ENCODE measurements at regions not wholly inside any gene's neighbourhood (a gene's known extent, or its start where the extent isn't known, plus 50 kb on each side); places are given as distances from the start of the nearest gene placed in this dataset.

GRCh38 chr11:115700981-115701875 is 197.0 kb upstream of the CADM1 start:
- TF ChIP-seq ZBTB33 (IDR thresholded peaks at IDR 0.05; ENCODE audit: borderline replicate concordance, low read depth) (no peak), CTCF (IDR thresholded peaks at IDR 0.05) (no peak), TCF12 (IDR thresholded peaks at IDR 0.05) (no peak), SIN3A (IDR thresholded peaks at IDR 0.05; ENCODE audit: borderline replicate concordance, low read depth, low read length) (no peak)

Measured in SK-N-SH (cell line).